ENCODE measurements at regions not wholly inside any gene's neighbourhood (a gene's known extent, or its start where the extent isn't known, plus 50 kb on each side); places are given as distances from the start of the nearest gene placed in this dataset.
A peak's percentile ranks its signal among the peaks of the same experiment; 100 is the strongest.
"Not testable (repeated sequence)": the region's sequence is repeated elsewhere in the genome, so short reads cannot be mapped to it uniquely, and the experiment has no call there.

DNA sequence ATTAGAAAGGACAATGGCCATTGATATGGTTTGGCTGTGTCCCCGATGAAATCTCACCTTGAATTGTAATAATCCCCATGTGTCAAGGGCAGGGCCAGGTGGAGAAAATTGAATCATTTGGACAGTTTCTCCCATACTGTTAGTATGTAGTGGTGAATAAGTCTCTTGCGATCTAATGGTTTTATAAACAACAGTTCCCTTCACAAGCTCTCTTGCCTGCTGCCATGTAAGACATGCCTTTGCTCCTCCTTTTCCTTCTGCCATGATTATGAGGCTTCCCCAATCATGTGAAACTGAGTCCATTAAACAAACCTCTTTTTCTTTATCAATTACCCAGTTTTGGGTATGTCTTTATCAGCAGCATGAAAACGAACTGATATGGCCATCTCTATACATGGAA is 302.7 kb downstream of the SFMBT2 start:
- DNase-seq: no peak

DNA sequence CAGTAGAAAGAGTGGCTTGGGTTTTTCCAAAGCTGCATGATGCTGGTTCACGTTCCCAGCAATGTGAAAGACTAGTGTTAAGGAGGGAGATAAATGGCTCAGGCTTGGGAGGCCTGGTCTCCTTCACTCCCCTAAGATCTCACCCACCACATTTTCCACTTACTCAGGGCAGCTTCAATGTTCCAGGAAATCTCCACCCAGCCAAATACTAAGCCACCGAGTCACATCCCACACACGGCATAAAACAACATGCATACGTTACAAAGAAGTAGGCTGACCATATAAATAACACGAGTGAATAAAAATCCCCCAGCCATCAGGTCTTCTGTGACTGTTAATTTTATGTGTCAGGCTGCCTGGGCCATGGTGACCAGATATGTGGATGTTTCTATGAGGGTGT is 303.5 kb downstream of the SFMBT2 start:
- DNase-seq: peak; percentile 8

DNA sequence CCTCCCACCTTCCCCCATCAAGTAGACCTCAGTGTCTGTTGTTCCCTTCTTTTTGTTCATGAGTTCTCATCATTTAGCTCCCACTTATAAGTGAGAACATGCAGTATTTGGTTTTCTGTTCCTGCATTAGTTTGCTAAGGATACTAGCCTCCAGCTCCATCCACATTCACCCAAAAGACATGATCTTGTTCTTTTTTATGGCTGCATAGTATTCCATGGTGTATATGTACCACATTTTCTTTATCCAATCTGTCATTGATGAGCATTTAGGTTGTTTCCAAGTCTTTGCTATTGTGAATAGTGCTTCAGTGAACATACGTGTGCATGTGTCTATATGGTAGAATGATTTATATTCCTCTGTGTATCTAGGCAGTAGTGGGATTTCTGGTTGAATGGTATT is 306.5 kb downstream of the SFMBT2 start:
- DNase-seq: not testable (repeated sequence)

DNA sequence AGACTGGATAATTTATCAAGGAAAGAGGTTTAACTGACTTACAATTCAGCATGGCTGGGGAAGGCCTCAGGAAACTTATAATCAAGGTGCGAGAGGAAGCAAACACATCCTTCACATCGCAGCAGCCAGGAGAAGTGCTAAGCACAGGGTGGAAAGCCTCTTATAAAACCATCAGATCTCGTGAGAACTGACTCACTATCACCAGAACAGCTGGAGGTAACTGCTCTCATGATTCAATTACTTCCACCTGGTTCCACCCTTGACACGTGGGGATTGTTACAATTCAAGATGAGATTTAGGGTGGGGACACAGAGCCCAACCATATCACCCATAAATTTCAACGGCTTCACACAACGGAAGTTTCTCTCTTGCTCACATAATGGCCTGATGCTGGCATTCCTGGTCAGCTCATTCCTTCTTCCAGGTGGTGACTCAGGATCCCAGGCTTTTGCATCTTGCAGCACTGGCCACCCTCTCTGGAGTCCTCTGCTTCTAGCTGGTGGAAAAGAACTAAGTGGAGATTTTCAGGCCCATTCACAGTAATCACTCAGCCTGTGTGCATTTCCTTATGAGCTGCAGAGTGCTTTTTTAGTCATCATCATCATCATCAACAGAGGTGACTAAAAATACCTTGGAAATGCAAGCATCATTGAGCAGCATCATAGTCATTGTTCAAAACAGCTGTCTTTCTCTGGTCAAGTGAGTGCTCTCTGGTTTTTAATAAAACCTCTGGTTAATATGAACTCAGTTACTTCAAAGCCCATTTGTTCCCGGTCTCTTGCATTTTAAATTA is 308.1 kb downstream of the SFMBT2 start:
- no peak for DNase-seq

DNA sequence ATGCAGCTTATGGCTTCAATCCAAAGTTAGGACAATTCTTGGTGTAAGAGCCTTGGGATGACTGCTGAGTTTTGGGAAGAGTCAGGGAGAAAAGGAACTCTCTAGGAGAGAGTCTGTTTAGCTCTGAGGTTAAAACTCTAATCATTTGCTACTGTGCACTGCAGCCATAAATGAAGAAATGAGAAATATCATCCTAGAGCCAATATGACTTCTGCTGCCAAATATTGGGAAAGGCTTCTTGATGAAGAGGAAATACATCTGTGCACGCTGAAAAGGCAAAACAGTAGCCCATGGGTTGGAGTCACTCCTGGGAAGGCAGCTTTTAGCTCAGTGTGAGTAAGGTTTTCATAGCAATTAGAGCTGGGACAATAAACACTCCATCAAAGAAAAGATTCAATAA is 308.8 kb downstream of the SFMBT2 start:
- DNase-seq: no peak

DNA sequence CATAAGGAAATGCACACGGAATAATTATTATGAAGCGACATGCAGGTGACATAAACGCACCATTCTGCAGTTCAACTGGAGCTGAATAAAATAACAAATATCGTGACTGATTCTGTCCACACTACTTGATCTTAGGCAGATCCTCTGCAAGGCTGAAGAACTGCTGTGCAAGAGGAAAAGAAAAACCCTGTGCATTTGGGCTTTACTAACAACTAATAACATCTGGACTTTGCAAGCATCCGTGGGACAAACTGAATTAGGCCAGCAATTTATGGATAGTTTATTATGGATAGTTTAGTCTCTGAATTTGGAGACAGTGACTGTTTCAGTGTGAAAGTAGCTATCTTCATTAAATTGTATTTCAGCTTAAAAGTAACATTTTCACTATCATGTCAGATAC is 309.4 kb downstream of the SFMBT2 start:
- DNase-seq: no peak

DNA sequence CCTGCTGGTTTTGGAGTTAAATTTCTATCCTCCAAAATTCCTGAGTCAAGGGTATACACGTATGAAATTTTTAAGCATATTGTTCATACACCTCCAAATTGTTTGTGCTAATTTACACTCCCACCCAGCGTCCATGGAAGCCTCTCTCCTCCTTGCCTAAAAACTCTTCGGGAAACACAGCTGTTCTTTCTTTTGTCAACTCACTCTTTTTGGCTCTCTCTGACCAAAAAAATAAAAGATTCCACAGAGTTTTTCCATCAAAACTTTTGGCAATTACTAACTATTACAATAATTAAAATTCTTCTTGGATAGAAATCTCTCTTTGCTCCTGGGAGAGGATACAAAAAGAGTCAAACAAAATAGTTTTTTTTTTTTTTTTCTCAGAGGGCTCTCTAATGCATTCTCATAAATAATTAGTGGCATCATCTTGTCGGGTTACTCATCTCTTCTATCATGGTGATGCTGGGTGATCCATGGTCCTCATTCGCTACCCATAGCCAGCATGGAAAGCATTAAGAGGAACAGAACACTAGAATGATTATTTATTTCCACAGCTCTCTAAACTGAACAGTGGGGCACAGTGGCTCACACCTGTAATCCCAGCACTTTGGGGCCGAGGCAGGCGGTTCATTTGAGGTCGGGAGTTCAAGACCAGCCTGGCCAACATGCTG is 310.7 kb downstream of the SFMBT2 start:
- no peak for DNase-seq

DNA sequence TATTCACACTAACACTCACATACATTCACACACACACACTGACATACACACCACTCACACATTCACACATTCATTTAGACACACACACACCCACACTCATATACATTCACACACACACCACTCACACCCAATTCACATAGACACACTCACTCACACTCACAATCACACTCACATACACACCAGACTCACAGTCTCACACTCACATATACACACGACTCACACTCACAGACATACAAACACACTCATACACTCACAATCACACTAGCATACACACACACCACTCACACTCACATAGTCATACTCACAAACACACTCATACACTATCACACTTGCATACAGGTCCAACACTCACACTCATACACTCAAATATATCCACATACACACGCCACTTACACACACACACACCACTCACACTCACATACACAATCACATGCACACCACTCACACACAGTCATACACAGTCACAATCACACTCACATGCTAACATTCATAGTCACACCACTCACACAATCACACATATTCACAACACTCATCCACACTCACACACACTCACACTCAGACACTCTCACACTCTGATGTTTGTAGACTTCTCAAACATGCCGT is 312.6 kb downstream of the SFMBT2 start:
- no peak for DNase-seq

DNA sequence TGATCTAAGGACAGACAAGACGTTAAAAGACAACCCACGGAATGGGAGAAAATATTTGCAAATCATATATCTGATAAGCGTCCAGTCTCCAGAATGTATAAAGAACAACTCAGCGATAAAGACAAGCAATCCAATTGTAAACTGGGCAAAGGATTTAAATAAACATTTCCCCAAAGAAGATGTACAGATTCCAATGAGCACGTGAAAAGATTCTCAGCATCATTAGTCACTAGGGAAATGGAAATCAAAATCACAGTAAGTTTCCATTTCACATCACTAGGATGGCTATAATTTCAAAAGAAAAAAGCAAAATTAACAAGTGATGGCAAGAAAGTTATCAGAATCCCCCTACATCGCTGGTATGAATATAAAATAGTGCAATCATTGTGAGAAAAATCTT is 316.1 kb downstream of the SFMBT2 start:
- no peak for DNase-seq

DNA sequence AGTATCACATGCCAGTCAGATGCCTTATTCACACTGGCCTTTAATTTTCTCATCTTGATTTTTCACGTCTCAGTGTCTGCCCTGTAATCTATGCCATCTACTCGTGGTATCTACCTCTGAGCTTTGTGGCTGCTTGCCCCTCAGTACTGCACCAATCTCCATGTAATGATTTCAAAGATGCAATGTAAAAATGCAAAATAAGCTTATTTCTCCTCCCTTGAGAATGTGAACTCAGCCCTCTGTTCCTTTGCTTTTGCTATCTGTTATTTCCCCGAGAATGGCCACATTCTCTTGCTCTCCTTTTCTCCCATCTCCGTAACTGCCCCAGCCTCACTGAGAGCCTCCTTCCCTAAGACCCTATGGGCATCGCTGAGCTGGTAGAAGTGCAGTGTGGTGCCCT is 317.5 kb downstream of the SFMBT2 start:
- no peak for DNase-seq

DNA sequence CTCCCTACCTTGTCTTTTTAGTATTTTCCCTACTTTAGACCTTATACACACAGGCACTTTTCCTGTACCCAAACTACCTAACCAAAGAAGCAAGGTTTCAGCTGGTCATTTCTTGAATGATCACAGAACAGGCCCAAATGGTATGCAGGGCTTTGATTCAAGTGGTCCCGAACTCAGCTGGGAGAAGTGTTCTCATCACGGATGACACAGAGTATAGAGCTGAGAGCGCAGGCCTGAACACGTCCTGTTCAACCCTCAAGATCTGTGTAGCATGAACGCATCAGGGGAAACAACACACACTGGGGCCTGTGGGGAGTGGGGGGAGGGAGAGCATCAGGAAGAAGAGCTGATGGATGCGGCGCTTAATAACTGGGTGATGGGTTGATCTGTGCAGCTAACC is 318.2 kb downstream of the SFMBT2 start:
- DNase-seq: no peak

DNA sequence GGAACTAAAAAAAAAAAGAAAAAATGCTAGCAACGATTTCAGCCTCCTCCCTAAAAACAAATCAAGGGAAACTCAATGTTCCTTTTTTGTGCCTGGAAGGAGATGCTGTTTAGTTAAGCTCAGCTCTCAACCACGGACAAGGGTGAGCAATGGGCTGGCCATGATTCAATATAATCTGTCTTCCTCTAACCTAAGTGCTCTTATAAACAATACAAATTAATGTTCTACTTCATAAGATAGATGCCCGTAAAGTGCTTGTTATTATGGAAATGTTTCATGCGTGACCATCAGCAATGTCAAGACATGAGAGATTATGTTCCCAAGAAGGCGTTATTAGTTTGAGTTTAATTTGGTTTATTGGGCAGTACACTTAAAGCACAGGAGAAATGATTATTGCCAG is 320.3 kb downstream of the SFMBT2 start:
- DNase-seq: no peak

DNA sequence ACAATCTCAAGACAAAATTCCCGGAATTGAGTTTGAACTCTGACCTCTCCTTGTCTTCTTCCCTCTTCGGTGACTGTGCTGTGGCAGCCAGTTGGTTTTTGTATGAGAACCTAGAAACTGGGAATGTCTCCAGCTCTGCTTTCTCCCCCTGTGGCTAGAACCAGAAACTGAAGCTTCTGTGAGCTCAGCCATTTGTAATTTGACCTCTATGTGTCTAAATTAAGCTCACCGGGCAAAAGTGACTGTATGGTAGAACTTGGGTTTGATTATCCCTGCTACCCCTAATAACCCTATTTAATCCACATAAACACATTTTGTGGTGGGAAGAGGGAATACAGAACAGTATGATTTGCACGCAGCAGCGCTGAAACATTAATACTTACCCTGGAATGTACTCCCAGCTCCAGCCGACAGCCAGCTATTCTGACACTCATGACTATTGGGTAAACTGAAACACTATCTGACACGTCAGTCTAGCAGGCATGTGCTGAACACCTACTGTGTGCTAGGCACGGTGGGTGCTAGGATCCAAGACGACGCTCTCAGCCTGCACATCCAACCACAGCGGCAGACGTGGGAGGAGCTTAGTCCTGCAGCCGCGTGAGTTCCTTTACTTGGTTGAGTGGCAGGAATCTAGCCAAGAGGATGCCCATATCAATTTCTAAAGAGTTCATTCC is 324.8 kb downstream of the SFMBT2 start:
- DNase-seq: no peak

DNA sequence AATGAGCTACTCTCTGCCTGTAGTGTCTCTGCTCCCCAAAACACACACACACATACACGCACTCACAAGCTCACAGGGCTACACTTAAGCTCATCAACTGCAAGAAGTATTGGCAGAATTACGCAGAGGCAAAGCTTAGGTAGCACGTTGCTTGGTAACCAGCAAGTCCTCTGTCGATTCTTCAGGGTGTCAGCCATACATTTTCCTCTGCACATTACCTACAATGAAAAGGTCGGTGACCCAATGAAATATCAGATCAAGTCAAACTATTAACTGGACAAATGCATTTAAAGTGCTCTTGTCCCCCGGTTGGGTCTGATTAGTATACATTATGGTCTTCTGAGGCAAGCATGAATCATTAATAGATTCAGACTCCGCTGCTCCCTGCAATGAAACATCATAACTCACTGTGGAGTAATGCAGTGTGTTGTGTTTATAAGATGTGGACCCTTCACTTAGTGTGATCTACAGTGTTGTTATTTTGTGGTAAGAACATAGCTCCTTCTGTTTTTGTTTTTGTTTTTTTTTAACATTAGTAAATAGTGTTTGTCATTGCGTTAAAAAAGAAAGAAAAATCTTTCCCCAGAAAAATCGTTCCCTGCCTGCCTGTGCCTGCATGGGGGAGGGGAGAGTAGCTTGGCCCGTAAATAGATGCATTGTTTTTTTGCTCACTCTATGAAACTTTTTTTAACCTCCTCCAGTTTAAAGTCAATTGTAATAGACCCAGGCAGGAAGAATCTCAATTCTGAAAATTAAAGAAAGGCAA is 325.5 kb downstream of the SFMBT2 start:
- no peak for DNase-seq

DNA sequence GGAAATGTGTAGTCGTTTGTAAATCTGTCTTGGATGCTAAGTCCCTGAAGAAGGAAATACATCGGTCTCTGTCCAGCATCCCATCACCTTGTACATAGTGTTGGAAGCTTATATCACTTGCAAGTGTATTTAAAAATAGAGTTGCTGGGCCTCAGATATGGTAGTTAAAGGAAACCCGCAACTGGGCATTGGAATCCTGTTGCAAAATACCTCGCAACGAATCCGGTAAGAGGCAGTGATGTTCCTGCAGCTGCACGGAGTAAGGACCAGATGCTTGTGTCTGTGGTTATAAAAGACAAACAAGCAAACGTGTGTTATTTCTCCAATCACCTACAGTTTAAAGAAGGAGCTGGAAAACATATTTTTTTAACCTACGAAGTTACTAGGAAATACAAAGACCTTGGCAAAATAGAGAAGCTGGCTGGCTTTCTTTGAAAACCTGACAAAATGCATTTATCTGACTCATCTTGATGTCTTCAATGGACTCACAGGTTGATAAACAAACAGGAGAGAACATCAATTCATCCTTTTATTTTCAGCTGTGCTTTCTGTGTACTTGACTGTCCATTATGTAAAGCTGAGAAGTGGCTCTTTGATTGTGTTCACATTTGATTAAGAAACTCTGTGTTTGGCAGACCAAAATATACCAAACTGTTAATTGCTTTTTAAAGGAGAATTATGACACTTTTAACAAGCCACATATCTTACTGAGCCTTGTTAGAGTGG is 326.4 kb downstream of the SFMBT2 start:
- no peak for DNase-seq

DNA sequence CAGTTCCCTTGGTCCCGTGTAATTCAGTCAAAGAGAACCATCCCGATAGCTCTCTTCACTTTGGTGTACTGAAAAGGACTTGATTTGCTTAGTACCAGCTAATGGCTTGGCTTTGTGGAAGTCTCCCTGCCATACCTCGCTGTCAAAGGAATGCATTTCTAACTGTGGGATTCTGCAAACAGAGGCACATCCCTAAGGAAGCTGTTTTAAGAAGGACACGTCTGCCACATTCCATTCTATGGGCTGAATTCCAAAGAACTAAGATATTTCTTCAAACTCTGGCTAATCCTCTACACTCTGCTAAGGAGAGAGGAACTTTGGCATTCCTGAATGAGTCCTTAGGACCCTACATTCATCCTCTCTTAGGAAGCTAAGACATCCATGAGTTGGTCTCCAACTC is 327.9 kb downstream of the SFMBT2 start:
- no peak for DNase-seq

DNA sequence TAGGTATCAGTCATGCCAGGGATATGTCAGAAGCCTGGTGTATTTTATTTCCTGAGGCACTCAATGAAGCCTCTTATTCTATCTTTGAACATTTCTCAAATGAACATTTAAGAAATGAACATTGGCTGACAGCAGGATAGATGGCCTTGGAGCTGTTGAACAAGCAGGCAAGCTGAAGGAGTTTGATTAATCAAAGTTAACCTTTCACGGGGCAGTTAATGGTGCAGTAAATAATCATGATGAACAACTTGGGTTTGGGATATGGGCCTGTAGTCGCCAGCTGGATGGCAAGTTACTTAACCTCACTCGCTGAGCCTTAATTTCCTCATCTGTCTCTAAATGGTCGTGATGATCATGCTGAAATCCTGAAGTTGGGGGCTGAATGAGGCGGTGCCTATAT is 333.0 kb downstream of the SFMBT2 start:
- no peak for DNase-seq

DNA sequence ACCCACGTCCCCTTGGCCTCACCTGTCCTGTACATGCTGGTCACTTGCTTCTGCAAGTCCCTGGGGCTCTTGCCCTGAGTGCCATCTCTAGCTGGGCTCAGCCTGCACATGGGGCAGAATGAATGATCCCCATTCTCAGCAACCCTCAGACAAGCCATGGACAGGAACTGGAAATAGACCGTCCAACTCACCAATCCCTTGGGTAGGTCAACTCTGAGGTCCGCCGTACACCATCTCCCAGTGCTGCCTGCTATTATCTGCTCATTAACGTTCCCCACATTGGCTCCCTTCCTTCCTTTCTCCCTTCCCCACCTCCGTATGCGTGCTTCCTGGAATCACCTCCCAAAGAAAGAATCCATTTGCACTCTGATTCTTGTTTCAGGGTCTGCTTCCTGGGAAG is 335.0 kb downstream of the SFMBT2 start:
- no peak for DNase-seq

DNA sequence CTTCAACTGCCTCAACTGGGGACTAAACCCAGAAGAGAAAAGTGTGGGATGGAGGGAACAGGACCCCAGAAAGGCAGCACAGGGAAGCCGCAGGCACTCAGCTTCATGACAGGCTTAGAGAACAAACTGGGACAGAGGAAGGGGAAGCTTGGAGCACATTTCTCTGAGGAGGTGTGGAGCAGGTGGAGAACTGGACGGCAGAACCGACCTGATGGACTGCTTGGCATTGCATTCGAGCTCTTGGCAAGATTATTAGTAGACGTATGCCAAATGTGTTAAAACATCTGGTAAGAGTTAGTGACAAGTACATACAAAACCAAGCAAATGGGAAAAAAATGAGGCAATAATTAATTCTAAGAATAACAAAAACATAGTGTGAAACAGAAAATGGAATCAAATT is 335.7 kb downstream of the SFMBT2 start:
- no peak for DNase-seq

DNA sequence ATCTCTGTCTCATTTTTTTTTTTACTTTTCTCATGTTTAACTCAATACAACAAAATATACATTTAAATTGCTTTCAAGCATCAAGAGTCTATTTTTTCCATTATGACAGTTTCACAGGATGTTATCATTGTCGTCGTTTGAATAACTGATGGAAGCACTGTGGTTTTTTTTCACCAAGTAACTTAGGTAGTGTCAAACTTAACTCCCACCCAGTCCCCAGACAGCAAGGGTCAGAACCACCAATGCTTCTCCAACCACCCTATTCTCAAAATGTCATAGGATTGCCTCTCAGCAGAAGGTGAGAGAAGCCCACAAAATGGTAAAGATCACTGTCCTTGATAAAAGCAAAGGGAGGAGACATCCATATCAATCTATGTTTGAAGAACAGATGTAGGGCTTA is 339.4 kb downstream of the SFMBT2 start:
- no peak for DNase-seq

DNA sequence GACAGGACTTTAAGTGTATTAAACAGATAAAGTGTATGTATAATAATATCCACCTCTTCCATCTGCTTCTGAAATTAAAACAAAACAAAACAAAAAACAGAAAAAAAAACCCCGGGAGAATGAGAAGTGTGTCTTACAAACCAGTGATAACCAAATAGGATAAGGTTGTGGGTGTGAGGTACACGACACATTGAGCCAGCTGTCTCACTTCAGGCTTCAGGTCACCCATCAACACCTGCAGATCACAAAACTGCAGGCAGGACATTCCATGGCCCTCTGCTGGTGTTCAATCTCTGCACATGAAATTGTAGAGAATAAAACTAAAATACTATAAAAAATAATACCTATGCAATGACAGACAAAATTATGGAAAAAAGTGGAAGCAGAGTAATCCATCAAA is 339.9 kb downstream of the SFMBT2 start:
- DNase-seq: peak; percentile 4

DNA sequence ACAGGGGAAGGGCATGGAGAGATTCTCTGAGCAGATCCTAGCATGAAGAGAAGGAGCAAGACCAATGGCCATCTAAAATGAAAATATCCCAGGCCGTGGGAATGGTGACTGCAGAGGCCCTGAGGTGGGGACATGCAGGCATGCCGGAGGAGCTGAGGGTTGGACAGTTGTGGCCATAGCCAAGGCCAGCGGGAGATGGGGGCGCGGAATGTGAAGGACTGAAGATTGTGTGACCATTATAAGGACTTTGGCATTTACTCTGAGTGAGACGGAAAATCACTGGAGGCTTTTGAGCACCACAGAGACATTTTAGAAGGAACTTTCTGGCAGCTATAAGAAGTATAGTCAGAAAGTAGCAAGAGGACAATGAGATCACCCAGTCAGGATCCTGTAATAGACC is 341.1 kb downstream of the SFMBT2 start:
- DNase-seq: no peak

Data from activated CD4-positive, alpha-beta T cell treated with anti-CD3 and anti-CD28 coated beads for 48 hours (primary cell).